H1 (cell line): ENCODE measurements at regions not wholly inside any gene's neighbourhood (a gene's known extent, or its start where the extent isn't known, plus 50 kb on each side); places are given as distances from the start of the nearest gene placed in this dataset.

ENCODE experiments used
- CREB1 ChIP-seq: IDR thresholded peaks from 2 replicates; pipeline ENCODE4 v1.6.1; 2012; ENCODE audit warnings: inconsistent platforms
- CTCF ChIP-seq, 3 experiments: IDR thresholded peaks; 1 replicate in 2 of 3; 2 replicates in 1 of 3; pipeline versions ENCODE4 v1.5.1 to v1.6.1; 2011; ENCODE audit warnings: low read length in 3 of 3, mild to moderate bottlenecking in 3 of 3, inconsistent platforms in 2 of 3, low read depth in 1 of 3, moderate library complexity in 1 of 3; ENCODE audit not compliant: insufficient read depth in 1 of 3; ENCODE audit errors: control extremely low read depth in 1 of 3
- EGR1 ChIP-seq: IDR thresholded peaks from 2 replicates; pipeline ENCODE4 v1.6.1; 2011; ENCODE audit warnings: low read depth, low read length, borderline replicate concordance
- EP300 ChIP-seq, 2 experiments: IDR thresholded peaks; 1 replicate in 1 of 2; 2 replicates in 1 of 2; pipeline ENCODE4 v1.6.1; 2011 to 2012; ENCODE audit warnings: low read depth in 2 of 2, low read length in 2 of 2, mild to moderate bottlenecking in 2 of 2, borderline replicate concordance in 1 of 2, inconsistent platforms in 1 of 2, moderate library complexity in 1 of 2
- EZH2 ChIP-seq: fragments of 200-600 bp; sonication (generic); IDR thresholded peaks from 2 replicates; pipeline ENCODE4 v1.7.1; 2012; ENCODE audit warnings: low read depth, mild to moderate bottlenecking, moderate library complexity, low read length, inconsistent platforms; ENCODE audit not compliant: severe bottlenecking
- NRF1 ChIP-seq: IDR thresholded peaks from 2 replicates; pipeline ENCODE4 v1.6.1; 2011; ENCODE audit warnings: mild to moderate bottlenecking, low read depth, low read length, improper control_type of control experiment
- POLR2A ChIP-seq, 2 experiments: IDR thresholded peaks; 1 replicate in 1 of 2; 2 replicates in 1 of 2; pipeline ENCODE4 v1.6.1; 2011; ENCODE audit warnings: low read depth in 2 of 2, low read length in 2 of 2, mild to moderate bottlenecking in 2 of 2; ENCODE audit errors: control extremely low read depth in 1 of 2
- RAD21 ChIP-seq, 2 experiments: IDR thresholded peaks in 1 of 2; conservative IDR thresholded peaks in 1 of 2; 2 replicates each; pipeline ENCODE4 v1.6.1; 2011; ENCODE audit warnings: low read depth in 2 of 2, low read length in 2 of 2, improper control_type of control experiment in 1 of 2, inconsistent platforms in 1 of 2, mild to moderate bottlenecking in 1 of 2, moderate library complexity in 1 of 2
- RBBP5 ChIP-seq: IDR thresholded peaks from 2 replicates; pipeline ENCODE4 v1.7.1; 2012; ENCODE audit warnings: low read depth, mild to moderate bottlenecking, inconsistent platforms, low read length, moderate library complexity, borderline replicate concordance
- SP1 ChIP-seq: IDR thresholded peaks from 2 replicates; pipeline ENCODE4 v1.6.1; 2011; ENCODE audit warnings: low read depth, low read length
- SUZ12 ChIP-seq: fragments of 200-600 bp; sonication (generic); IDR thresholded peaks from 2 replicates; pipeline ENCODE4 v1.6.1; 2012; ENCODE audit warnings: mild to moderate bottlenecking, inconsistent platforms, low read length, moderate library complexity, mixed read lengths

- no peak for TF ChIP-seq CTCF (IDR thresholded peaks at IDR 0.05; ENCODE audit: control extremely low read depth in 1 of 3, insufficient read depth in 1 of 3, low read depth in 1 of 3, low read length in 3 of 3)
- TF ChIP-seq RAD21 (IDR thresholded peaks at IDR 0.05 in 1 of 2, conservative IDR thresholded peaks at IDR 0.05 in 1 of 2; ENCODE audit: low read depth in 2 of 2, low read length in 2 of 2) = no peak
- no peak for TF ChIP-seq EP300 (IDR thresholded peaks at IDR 0.05; ENCODE audit: borderline replicate concordance in 1 of 2, low read depth in 2 of 2, low read length in 2 of 2)
- TF ChIP-seq EZH2 = no peak
- no peak for TF ChIP-seq CREB1
- no peak for TF ChIP-seq NRF1
- no peak for TF ChIP-seq SP1
- TF ChIP-seq POLR2A (IDR thresholded peaks at IDR 0.05; ENCODE audit: control extremely low read depth in 1 of 2, low read depth in 2 of 2, low read length in 2 of 2) = no peak
- TF ChIP-seq RBBP5 = no peak
- no peak for TF ChIP-seq SUZ12
- no peak for TF ChIP-seq EGR1
These were observed 326.8 kb upstream of the SHH start for GRCh38 chr7:156139112-156139511.
